ENCODE measurements at regions not wholly inside any gene's neighbourhood (a gene's known extent, or its start where the extent isn't known, plus 50 kb on each side); places are given as distances from the start of the nearest gene placed in this dataset.

DNA sequence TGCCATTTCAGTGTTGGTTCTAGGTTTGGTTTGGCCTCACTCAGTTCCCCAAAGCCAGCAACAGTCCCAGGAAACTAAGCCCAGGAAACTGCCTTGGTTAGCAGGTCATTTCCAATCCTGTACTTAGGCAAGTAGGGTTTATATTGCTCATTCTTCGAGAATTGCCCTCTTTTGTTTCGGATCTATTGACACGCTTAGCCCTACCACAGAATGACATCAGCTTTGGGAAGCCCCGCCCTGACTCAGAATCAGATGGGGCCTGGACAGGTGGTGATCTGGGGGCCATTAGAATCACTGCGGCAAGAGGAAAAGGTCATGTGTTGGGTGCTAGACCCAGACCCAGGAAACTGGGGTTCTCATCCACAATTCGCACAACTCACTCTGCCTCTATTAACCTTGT, 578.2 kb downstream of the QKI start:
- H3K4me1 ChIP-seq (replicated peaks in 1 of 2; ENCODE audit: control insufficient read depth in 2 of 2, insufficient read depth in 2 of 2, low read length in 2 of 2): no peaks in the 10 kb centered on the region
- no peaks in the 10 kb centered on the region for H4K20me1 ChIP-seq (replicated peaks; ENCODE audit: control insufficient read depth, insufficient read depth, low read length)
- DNase-seq (ENCODE audit: extremely low read depth in 1 of 4, low spot score in 3 of 4) (no peak), ATAC-seq (no peak), FAIRE-seq (no peak)
- no peaks in the 10 kb centered on the region for H3K79me2 ChIP-seq (ENCODE audit: control insufficient read depth, insufficient read depth, low read length)
- peaks cover 3 to 7% of the 10 kb centered on the region in 2 experiments; a peak in 4 of 5 replicates for H3K27me3 ChIP-seq (ENCODE audit: control insufficient read depth in 2 of 2, insufficient read depth in 2 of 2, low read length in 2 of 2)
- H3K4me2 ChIP-seq (ENCODE audit: insufficient read depth, low read length): no peak overlapping the region
- H3K9me3 ChIP-seq (replicated peaks; ENCODE audit: control insufficient read depth, insufficient read depth, low read depth, low read length): no peaks in the 10 kb centered on the region
- no peak overlapping the region for H2AFZ ChIP-seq (ENCODE audit: low read depth, low read length)
- H3K36me3 ChIP-seq (ENCODE audit: control insufficient read depth, insufficient read depth, low read length): no peaks in the 10 kb centered on the region
- 0% methylated on average over 6 of the region's 6 CpGs for WGBS (ENCODE audit: insufficient coverage, low coverage, missing lambda C conversion rate)
- CTCF ChIA-PET (ENCODE audit: low intra/inter-chr PET ratio): no interaction called here
- H3K9ac ChIP-seq (ENCODE audit: insufficient read depth in 1 of 2, low read depth in 2 of 2, low read length in 2 of 2): no peak overlapping the region
- no peaks in the 10 kb centered on the region for H3K9me1 ChIP-seq (ENCODE audit: control insufficient read depth, insufficient read depth, low read length)
- TF ChIP-seq ZNF184 (CRISPR knock-in tag; IDR thresholded peaks at IDR 0.05) (no peak), TRIM24 (IDR thresholded peaks at IDR 0.05) (no peak), HNRNPH1 (optimal IDR thresholded peaks at IDR 0.05; ENCODE audit: low read depth, low read length) (no peak), ZSCAN29 (IDR thresholded peaks at IDR 0.05) (no peak), LARP7 (IDR thresholded peaks at IDR 0.05) (no peak), FOXJ2 (tag; IDR thresholded peaks at IDR 0.05) (no peak), ZNF785 (CRISPR knock-in tag; IDR thresholded peaks at IDR 0.05) (no peak), RFX5 (IDR thresholded peaks at IDR 0.05; ENCODE audit: low read depth, low read length) (no peak)
- TF ChIP-seq, protein P1, sequence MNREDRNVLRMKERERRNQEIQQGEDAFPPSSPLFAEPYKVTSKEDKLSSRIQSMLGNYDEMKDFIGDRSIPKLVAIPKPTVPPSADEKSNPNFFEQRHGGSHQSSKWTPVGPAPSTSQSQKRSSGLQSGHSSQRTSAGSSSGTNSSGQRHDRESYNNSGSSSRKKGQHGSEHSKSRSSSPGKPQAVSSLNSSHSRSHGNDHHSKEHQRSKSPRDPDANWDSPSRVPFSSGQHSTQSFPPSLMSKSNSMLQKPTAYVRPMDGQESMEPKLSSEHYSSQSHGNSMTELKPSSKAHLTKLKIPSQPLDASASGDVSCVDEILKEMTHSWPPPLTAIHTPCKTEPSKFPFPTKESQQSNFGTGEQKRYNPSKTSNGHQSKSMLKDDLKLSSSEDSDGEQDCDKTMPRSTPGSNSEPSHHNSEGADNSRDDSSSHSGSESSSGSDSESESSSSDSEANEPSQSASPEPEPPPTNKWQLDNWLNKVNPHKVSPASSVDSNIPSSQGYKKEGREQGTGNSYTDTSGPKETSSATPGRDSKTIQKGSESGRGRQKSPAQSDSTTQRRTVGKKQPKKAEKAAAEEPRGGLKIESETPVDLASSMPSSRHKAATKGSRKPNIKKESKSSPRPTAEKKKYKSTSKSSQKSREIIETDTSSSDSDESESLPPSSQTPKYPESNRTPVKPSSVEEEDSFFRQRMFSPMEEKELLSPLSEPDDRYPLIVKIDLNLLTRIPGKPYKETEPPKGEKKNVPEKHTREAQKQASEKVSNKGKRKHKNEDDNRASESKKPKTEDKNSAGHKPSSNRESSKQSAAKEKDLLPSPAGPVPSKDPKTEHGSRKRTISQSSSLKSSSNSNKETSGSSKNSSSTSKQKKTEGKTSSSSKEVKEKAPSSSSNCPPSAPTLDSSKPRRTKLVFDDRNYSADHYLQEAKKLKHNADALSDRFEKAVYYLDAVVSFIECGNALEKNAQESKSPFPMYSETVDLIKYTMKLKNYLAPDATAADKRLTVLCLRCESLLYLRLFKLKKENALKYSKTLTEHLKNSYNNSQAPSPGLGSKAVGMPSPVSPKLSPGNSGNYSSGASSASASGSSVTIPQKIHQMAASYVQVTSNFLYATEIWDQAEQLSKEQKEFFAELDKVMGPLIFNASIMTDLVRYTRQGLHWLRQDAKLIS (CRISPR knock-in tag; IDR thresholded peaks at IDR 0.05): no peak
- TF ChIP-seq, protein P2, sequence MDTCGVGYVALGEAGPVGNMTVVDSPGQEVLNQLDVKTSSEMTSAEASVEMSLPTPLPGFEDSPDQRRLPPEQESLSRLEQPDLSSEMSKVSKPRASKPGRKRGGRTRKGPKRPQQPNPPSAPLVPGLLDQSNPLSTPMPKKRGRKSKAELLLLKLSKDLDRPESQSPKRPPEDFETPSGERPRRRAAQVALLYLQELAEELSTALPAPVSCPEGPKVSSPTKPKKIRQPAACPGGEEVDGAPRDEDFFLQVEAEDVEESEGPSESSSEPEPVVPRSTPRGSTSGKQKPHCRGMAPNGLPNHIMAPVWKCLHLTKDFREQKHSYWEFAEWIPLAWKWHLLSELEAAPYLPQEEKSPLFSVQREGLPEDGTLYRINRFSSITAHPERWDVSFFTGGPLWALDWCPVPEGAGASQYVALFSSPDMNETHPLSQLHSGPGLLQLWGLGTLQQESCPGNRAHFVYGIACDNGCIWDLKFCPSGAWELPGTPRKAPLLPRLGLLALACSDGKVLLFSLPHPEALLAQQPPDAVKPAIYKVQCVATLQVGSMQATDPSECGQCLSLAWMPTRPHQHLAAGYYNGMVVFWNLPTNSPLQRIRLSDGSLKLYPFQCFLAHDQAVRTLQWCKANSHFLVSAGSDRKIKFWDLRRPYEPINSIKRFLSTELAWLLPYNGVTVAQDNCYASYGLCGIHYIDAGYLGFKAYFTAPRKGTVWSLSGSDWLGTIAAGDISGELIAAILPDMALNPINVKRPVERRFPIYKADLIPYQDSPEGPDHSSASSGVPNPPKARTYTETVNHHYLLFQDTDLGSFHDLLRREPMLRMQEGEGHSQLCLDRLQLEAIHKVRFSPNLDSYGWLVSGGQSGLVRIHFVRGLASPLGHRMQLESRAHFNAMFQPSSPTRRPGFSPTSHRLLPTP (IDR thresholded peaks at IDR 0.05; ENCODE audit: borderline replicate concordance, extremely low read depth, insufficient read length): no peak
- in situ Hi-C loops (cut with MboI): no loop called here
- POLR2A ChIA-PET: interaction anchor here (0.5 kb wide), 1 partner anchor 177 kb away, joined by 3 read pairs; no protein-coding TSS in a partner anchor
- no peak overlapping the region for H3K27ac ChIP-seq (ENCODE audit: extremely low read depth, low read depth, low read length)
- no TSS peak for BruUV-seq (replicated peaks)
- H3K4me3 ChIP-seq: no peak overlapping the region
- intact Hi-C loops (cut with micrococcal nuclease): no loop called here

All from K562 (cell line).